ENCODE measurements at regions not wholly inside any gene's neighbourhood (a gene's known extent, or its start where the extent isn't known, plus 50 kb on each side); places are given as distances from the start of the nearest gene placed in this dataset.

- TF ChIP-seq EZH2 (IDR thresholded peaks at IDR 0.05; ENCODE audit: insufficient read depth, poor library complexity, severe bottlenecking) (no peak), EZH2phosphoT487 (IDR thresholded peaks at IDR 0.05; ENCODE audit: insufficient read depth, low read depth) (no peak)
Measured at GRCh38 chr6:128573036-128573435, 52.6 kb upstream of the PTPRK start.

Measured in GM23248 (cell line).